COLO829 (cell line): ENCODE measurements at regions not wholly inside any gene's neighbourhood (a gene's known extent, or its start where the extent isn't known, plus 50 kb on each side); places are given as distances from the start of the nearest gene placed in this dataset.
A peak's percentile ranks its signal among the peaks of the same experiment; 100 is the strongest.
"Not testable (repeated sequence)": the region's sequence is repeated elsewhere in the genome, so short reads cannot be mapped to it uniquely, and the experiment has no call there.

Experiments used
- DNase-seq: peaks from one replicate; pipeline ENCODE4 v3.0.0; 2012; ENCODE audit warnings: low spot score

DNA sequence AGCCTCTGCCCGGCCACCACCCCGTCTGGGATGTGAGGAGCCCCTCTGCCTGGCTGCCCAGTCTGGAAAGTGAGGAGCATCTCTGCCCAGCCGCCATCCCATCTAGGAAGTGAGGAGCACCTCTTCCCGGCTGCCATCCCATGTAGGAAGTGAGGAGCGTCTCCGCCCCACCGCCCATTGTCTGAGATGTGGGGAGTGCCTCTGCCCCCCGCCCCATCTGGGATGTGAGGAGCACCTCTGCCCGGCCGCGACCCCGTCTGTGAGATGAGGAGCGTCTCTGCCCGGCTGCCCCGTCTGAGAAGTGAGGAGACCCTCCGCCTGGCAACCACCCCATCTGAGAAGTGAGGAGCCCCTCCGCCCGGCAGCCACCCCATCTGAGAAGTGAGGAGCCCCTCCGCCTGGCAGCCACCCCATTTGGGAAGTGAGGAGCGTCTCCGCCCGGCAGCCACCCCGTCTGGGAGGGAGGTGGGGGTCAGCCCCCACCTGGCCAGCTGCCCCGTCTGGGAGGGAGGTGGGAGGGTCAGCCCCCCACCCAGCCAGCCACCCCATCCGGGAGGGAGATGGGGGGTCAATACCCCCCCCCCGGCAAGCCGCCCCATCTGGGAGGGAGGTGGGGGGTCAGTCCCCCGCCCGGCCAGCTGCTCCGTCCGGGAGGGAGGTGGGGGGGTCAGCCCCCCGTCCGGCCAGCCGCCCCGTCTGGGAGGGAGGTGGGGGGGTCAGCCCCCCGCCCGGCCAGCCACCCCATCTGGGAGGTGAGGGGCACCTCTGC, 195.8 kb upstream of the SYNCRIP start:
- not testable (repeated sequence) for DNase-seq

GRCh38 chr6:85828973-85829372, 186.3 kb upstream of the SYNCRIP start:
- no peak for DNase-seq

DNA sequence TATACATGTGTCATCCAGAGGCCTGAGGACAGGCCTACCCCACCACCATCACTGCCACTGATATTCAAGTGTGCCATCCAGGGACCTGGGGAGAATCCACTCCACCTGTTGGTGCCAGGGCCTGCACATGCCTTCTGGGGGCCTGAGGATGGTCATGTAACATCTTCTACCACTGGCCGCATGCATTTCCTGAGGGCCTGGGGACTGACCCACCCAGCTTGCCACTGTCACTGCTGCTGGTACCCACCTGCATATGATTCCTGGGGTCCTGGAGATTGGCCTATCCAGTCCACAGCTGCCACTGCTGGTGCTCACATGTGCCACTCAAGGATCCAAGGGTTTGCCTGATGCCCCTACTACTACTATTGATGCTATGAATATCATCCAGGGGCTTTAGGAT, 184.3 kb upstream of the SYNCRIP start:
- DNase-seq: no peak

- DNase-seq: no peak
Measured at GRCh38 chr6:85824329-85824728, 181.6 kb upstream of the SYNCRIP start.

- no peak for DNase-seq
Measured at GRCh38 chr6:85810558-85810957, 167.9 kb upstream of the SYNCRIP start.

GRCh38 chr6:85803721-85804120, 161.0 kb upstream of the SYNCRIP start:
- no peak for DNase-seq

DNA sequence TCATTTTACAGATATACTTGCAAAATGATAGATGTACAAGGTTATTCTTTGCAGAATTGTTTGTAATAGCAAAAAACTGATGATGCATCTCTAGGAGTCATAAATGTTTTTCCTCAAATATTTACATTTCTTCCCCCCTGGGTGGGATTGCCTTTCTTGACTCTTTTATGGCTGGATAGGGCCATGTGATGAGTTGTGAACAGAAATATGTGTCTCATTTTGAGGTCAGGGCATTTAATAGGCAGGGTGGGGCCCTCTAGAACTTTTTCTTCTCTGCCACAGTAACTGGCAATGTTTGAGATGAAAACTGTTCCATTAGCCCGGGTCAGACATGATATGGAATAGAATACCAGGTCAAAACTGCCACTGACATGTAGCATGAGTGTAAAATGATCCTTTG, 159.5 kb upstream of the SYNCRIP start:
- no peak for DNase-seq

DNA sequence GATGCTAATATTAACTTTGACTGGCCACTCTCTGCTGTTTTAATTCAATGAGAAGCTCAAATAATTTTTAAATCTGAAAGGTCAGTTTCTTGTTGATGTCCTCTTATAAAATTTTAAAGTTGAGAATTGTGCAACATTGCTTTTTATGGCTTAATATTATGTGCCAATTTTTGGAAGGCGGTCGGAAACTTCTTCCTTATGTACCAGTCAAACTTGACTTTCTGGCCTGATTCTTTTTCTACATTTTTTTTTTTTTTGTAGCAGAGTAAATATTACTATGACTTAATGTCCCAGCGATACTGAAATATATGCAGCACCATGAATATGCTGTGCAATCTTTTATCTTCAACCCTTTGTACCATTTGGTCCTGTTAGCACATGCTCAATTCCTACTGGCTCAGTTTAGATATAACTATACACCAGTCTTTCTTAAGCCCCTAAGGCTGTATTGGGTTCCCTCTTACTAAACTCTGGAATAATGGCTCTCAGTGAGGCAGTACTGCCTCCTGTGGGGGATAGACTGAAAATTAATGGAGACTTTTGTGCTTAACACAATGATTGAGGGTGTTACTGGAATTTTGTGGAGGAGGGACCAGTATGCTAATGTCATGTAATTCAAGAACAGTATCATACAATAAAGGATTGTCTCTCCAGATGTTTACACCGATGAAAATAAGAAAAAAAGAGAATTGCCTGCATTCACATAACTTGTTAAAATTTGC, 156.4 kb upstream of the SYNCRIP start:
- DNase-seq: no peak

GRCh38 chr6:85797993-85798392, 155.3 kb upstream of the SYNCRIP start:
- no peak for DNase-seq

- no peak for DNase-seq
Measured at GRCh38 chr6:85795945-85796344, 153.3 kb upstream of the SYNCRIP start.

GRCh38 chr6:85792254-85792653, 149.6 kb upstream of the SYNCRIP start:
- DNase-seq: no peak

DNA sequence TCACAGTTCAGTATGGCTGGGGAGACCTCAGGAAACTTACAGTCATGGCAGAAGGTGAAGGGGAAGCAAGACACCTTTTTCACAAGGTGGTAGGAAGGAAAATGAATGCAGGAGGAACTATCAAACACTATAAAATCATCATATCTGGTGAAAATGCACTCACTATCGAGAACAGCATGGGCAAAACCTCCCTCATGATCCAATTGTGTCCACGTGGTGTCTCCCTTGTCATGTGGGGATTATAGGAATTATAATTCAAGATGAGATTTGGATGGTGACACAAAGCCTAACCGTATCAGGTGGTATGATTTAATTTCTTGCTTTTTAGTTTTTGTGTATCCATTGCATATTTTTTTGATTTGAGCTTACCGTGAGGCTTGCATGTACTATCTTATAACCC, 133.2 kb upstream of the SYNCRIP start:
- no peak for DNase-seq

GRCh38 chr6:85772641-85773040, 130.0 kb upstream of the SYNCRIP start:
- DNase-seq: no peak

GRCh38 chr6:85771925-85772430, 129.3 kb upstream of the SYNCRIP start:
- no peak for DNase-seq

DNA sequence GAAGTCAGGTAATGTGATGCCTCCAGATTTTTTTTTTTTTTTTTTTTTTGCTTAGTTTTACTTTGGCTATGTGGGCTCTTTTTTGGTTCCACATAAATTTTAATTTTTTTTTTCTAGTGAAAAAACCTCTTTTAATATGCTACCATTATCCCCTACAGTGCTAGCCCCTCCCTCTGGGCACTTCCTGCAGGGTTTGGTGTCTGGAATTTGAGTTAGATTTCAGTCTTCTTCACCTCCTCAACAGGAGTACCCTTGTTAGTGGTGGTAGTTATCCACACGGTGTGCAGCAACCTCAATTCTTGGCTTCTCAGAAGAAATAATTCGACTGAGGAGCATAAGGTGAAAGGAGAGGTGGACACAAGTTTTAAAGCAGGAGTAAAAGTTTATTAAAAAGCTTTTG, 128.8 kb upstream of the SYNCRIP start:
- DNase-seq: no peak

DNA sequence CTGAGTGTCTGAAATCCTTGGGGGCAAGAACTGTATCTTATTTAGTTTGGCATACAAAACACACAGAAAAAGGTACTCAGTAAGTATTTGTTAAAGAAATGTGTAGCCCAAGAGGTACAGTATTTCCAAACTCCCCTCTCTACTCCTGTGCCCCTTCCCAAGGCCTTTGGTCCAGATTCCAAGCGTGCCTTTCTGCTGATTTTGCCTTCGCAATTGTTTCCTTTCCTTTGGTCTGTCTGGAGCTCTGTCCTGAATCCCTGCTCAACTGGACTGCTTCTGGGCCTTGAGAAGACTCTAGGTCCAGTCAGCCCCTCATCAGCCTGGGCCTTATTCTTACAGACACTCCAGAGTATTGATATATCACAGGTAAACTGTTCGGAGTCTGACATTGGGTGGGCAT, 122.2 kb upstream of the SYNCRIP start:
- DNase-seq: no peak

GRCh38 chr6:85756982-85757381, 114.3 kb upstream of the SYNCRIP start:
- peak; percentile 34 for DNase-seq

DNA sequence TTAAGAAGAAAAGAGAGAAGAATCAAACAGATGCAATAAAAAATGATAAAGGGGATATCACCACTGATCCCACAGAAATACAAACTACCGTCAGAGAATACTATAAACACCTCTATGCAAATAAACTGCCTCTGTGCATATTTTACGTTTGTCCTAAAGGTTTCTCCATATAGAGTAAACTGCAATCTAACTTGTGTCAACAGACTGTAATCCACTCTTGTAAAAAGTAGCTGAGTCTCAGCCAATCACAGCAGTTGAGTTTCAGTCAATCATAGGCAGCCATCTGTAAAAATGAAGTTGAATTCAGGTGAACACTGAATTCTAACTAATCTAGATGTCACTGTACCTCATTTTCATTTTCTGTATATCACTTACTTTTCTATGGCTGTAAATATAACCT, 112.2 kb upstream of the SYNCRIP start:
- DNase-seq: no peak

DNA sequence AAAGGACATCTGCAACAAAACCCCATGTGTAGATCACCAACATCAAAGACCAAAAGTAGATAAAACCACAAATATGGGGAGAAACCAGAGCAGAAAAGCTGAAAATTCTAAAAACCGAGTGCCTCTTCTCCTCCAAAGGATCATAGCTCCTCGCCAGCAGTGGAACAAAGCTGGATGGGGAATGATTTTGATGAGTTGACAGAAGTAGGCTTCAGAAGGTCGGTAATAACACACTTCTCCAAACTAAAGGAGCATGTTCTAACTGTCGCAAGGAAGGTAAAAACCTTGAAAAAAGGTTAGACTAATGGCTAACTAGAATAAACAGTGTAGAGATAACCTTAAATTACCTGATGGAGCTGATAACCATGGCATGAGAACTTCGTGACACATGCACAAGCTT, 109.9 kb upstream of the SYNCRIP start:
- no peak for DNase-seq

DNA sequence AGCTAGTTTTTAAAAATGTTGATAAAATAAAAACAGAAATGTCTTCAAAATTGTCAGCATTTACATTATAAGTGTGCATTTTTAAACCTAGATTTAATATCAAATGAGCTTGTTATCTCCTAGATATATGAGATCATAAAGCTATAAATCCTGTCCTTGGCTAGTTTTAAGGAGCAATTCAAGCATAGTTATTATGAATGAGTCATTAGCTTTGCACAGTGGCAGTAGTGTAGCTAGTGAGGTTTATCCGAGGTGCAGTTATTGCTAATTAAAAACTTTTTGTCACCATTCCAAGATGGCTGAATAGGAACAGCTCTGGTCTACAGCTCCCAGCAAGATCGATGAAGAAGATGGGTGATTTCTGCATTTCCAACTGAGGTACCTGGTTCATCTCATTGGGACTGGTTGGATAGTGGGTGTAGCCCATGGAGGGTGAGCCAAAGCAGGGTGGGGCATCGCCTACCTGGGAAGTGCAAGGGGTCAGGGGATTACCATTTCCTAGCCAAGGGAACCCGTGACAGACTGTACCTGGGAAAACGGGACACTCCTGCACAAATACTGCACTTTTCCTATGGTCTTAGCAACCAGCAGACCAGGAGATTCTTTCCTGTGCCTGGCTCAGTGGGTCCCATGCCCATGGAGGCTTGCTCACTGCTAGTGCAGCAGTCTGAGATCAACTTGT, 108.8 kb upstream of the SYNCRIP start:
- DNase-seq: no peak

DNA sequence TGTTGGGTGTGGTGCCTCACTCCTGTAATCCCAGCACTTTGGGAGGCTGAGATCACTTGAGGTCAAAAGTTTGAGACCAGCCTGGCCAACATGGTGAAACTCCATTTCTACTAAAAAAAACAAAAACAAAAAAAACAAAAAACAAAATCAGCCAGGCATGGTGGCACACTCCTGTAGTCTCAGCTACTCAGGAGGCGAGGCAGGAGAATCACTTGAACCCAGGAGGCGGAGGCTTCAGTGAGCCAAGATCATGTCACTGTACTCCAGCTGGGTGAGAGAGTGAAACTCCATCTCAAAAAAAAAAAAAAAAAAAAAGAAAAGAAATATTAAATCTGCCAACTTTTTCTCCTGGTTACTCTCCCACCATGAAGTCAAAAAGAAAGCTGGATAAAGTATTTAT, 107.5 kb upstream of the SYNCRIP start:
- DNase-seq: not testable (repeated sequence)

DNA sequence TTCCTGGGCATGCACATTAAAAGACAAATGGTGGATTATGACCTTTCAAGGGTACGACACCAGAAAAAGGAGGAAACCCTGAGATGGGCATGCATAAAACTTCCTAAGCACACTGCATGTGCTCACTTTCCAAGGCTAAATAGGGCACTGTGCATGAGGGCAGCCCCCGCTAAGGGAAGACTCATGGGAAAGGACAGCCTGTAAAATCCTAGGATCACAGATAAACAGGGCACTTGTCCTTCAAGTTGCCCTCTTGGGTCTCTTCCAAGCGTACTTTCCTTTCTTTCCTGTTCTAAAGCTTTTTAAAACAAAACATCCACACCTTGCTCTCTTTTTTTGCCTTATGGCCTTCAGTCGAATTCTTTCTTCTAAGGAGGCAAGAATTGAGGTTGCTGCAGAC, 106.5 kb upstream of the SYNCRIP start:
- DNase-seq: no peak

DNA sequence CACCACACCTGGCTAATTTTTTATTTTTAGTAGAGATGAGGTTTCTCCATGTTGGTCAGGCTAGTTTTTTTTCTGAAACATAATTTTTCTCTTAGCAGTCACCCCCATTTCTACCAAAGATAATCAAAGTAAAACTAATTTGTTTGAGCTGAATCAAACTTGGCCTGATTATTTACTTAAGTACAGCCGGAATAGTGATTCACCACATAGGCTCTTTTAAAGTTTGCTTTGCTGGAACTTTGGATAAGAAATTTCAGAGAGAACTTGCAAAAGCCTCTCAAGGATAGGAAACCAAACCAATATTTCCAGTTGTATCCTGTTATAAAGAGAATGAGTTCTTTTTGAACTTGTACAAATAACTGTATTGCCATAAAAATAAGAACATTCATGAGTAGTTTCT, 105.0 kb upstream of the SYNCRIP start:
- no peak for DNase-seq
